MM.1S (cell line): ENCODE measurements at regions not wholly inside any gene's neighbourhood (a gene's known extent, or its start where the extent isn't known, plus 50 kb on each side); places are given as distances from the start of the nearest gene placed in this dataset.

Experiments
- DNase-seq: peaks from one replicate; pipeline ENCODE4 v3.0.0-alpha.2; 2015
- H2AFZ ChIP-seq: fragments of 300-600 bp; sonication (generic); 2 replicates; pipeline ENCODE4 v1.6.0; 2016; ENCODE audit warnings: antibody characterized with exemption, low read length
- H3F3A ChIP-seq: fragments of 300-600 bp; sonication (generic); 2 replicates; pipeline ENCODE4 v1.6.1; 2016; ENCODE audit warnings: mild to moderate bottlenecking, antibody characterized with exemption, low read length, moderate library complexity, mixed read lengths; ENCODE audit not compliant: insufficient read depth
- H3K27ac ChIP-seq: fragments of 300-600 bp; sonication (generic); 2 replicates; pipeline ENCODE4 v1.5.1; 2016; ENCODE audit warnings: mild to moderate bottlenecking, low read length
- H3K27me3 ChIP-seq: fragments of 300-600 bp; sonication (generic); replicated peaks from 2 replicates; pipeline ENCODE4 v1.6.0; 2016; ENCODE audit warnings: low read length; ENCODE audit not compliant: insufficient read depth
- H3K36me3 ChIP-seq: fragments of 300-600 bp; sonication (generic); replicated peaks from 2 replicates; pipeline ENCODE4 v1.6.1; 2016; ENCODE audit warnings: mild to moderate bottlenecking, low read length, mixed read lengths; ENCODE audit not compliant: insufficient read depth
- H3K4me1 ChIP-seq: fragments of 300-600 bp; sonication (generic); 2 replicates; pipeline ENCODE4 v1.6.1; 2016; ENCODE audit warnings: low read length, mixed read lengths
- H3K4me2 ChIP-seq: fragments of 300-600 bp; sonication (generic); 2 replicates; pipeline ENCODE4 v1.6.0; 2016; ENCODE audit warnings: low read depth, low read length
- H3K4me3 ChIP-seq: fragments of 300-600 bp; sonication (generic); 2 replicates; pipeline ENCODE4 v1.5.1; 2016; ENCODE audit warnings: low read length, mixed read lengths
- H3K79me2 ChIP-seq: fragments of 300-600 bp; sonication (generic); 2 replicates; pipeline ENCODE4 v1.6.1; 2016; ENCODE audit warnings: mixed run types, low read length, mixed read lengths
- H3K9ac ChIP-seq: fragments of 300-600 bp; sonication (generic); 2 replicates; pipeline ENCODE4 v1.6.1; 2016; ENCODE audit warnings: low read length, mixed read lengths
- H3K9me2 ChIP-seq: fragments of 300-600 bp; sonication (generic); replicated peaks from 2 replicates; pipeline ENCODE4 v1.6.1; 2016; ENCODE audit warnings: mild to moderate bottlenecking, low read length, mixed read lengths; ENCODE audit not compliant: insufficient read depth
- H3K9me3 ChIP-seq: fragments of 300-600 bp; sonication (generic); replicated peaks from 2 replicates; pipeline ENCODE4 v1.6.1; 2016; ENCODE audit warnings: mild to moderate bottlenecking, low read length, mixed read lengths; ENCODE audit not compliant: insufficient read depth
- H4K20me1 ChIP-seq: fragments of 300-600 bp; sonication (generic); 2 replicates; pipeline ENCODE4 v1.6.1; 2016; ENCODE audit warnings: mild to moderate bottlenecking, low read length, moderate library complexity, mixed read lengths; ENCODE audit not compliant: insufficient read depth
- CTCF ChIP-seq: fragments of 300-600 bp; sonication (generic); IDR thresholded peaks from 2 replicates; pipeline ENCODE4 v1.5.1; 2016; ENCODE audit warnings: antibody characterized with exemption, low read length, mixed read lengths
- EZH2 ChIP-seq: fragments of 300-600 bp; sonication (generic); optimal IDR thresholded peaks from 2 replicates; pipeline ENCODE3; 2017; ENCODE audit warnings: low read depth, mild to moderate bottlenecking, antibody characterized with exemption, low read length, mixed read lengths
- EZH2phosphoT487 ChIP-seq: fragments of 300-600 bp; sonication (generic); IDR thresholded peaks from 2 replicates; pipeline ENCODE4 v1.6.1; 2018; ENCODE audit warnings: antibody characterized with exemption, low read length

GRCh38 chr10:2800178-2800577 is 267.2 kb upstream of the PFKP start:
- Histone ChIP-seq H3K4me2 (no peak overlapping the region), H3K9me2 (no peaks in the 10 kb centered on the region), H3K27ac (no peak overlapping the region), H3F3A (no peaks in the 10 kb centered on the region), H3K4me3 (no peak overlapping the region), H3K27me3 (no peaks in the 10 kb centered on the region), H3K36me3 (no peaks in the 10 kb centered on the region), H3K79me2 (no peaks in the 10 kb centered on the region), H3K9me3 (no peaks in the 10 kb centered on the region), H4K20me1 (no peaks in the 10 kb centered on the region), H3K9ac (no peak overlapping the region), H3K4me1 (no peaks in the 10 kb centered on the region), H2AFZ (no peak overlapping the region)
- TF ChIP-seq EZH2 (no peak), EZH2phosphoT487 (no peak), CTCF (no peak)
- no peak for DNase-seq

GRCh38 chr10:2798336-2799022 is 268.9 kb upstream of the PFKP start:
- H3K9me2 ChIP-seq = no peaks in the 10 kb centered on the region
- no peak for DNase-seq
- no peaks in the 10 kb centered on the region for H3K79me2 ChIP-seq
- H3K4me3 ChIP-seq = no peak overlapping the region
- no peak overlapping the region for H3K27ac ChIP-seq
- H3K4me2 ChIP-seq = no peak overlapping the region
- H2AFZ ChIP-seq = no peak overlapping the region
- no peaks in the 10 kb centered on the region for H3K36me3 ChIP-seq
- no peaks in the 10 kb centered on the region for H3K27me3 ChIP-seq
- no peaks in the 10 kb centered on the region for H4K20me1 ChIP-seq
- no peaks in the 10 kb centered on the region for H3K9me3 ChIP-seq
- H3K9ac ChIP-seq = no peak overlapping the region
- H3F3A ChIP-seq = no peaks in the 10 kb centered on the region
- TF ChIP-seq EZH2phosphoT487 (no peak), EZH2 (no peak), CTCF (no peak)
- H3K4me1 ChIP-seq = no peaks in the 10 kb centered on the region

- H3K4me1 ChIP-seq = no peaks in the 10 kb centered on the region
- no peaks in the 10 kb centered on the region for H4K20me1 ChIP-seq
- H2AFZ ChIP-seq = no peak overlapping the region
- no peaks in the 10 kb centered on the region for H3K27me3 ChIP-seq
- H3K4me3 ChIP-seq = no peak overlapping the region
- H3K36me3 ChIP-seq = no peaks in the 10 kb centered on the region
- H3K9ac ChIP-seq = no peak overlapping the region
- no peaks in the 10 kb centered on the region for H3F3A ChIP-seq
- no peak for TF ChIP-seq EZH2phosphoT487
- no peak for TF ChIP-seq CTCF
- TF ChIP-seq EZH2 = no peak
- H3K27ac ChIP-seq = no peak overlapping the region
- H3K79me2 ChIP-seq = no peaks in the 10 kb centered on the region
- no peaks in the 10 kb centered on the region for H3K9me3 ChIP-seq
- DNase-seq = no peak
- H3K4me2 ChIP-seq = no peak overlapping the region
- H3K9me2 ChIP-seq = no peaks in the 10 kb centered on the region
These were observed 275.4 kb upstream of the PFKP start for GRCh38 chr10:2791774-2792443.
